ENCODE measurements at regions not wholly inside any gene's neighbourhood (a gene's known extent, or its start where the extent isn't known, plus 50 kb on each side); places are given as distances from the start of the nearest gene placed in this dataset.

GRCh38 chrX:17922303-17922702, 61.2 kb upstream of the RAI2 start:
- Histone ChIP-seq H3K79me2 (ENCODE audit: insufficient read depth, low read length) (no peaks in the 10 kb centered on the region), H3K56ac (ENCODE audit: insufficient read length, low read depth, low read length) (no peak overlapping the region), H2BK5ac (ENCODE audit: insufficient read length, low read length) (no peak overlapping the region), H2BK20ac (ENCODE audit: low read depth, low read length, poor library complexity, severe bottlenecking) (no peak overlapping the region), H3K4me2 (ENCODE audit: insufficient read depth, insufficient read length, low read length) (no peak overlapping the region), H4K8ac (replicated peaks; ENCODE audit: insufficient read length, low read depth, low read length) (no peak overlapping the region), H3K4ac (ENCODE audit: low read depth, low read length) (no peak overlapping the region), H3K27me3 (ENCODE audit: insufficient read depth, low read length) (no peaks in the 10 kb centered on the region), H3K9me3 (ENCODE audit: control insufficient read depth, low read depth, low read length) (peaks cover 47% of the 10 kb centered on the region), H3T11ph (ENCODE audit: low read length) (no peak overlapping the region), H4K91ac (ENCODE audit: insufficient read length, low read depth, low read length) (no peak overlapping the region), H2BK15ac (ENCODE audit: low read depth, low read length) (no peak overlapping the region), H2AK5ac (ENCODE audit: insufficient read length, low read length) (no peak overlapping the region), H2BK120ac (ENCODE audit: low read depth, low read length, poor library complexity, severe bottlenecking) (no peak overlapping the region), H3K9ac (ENCODE audit: extremely low read depth, insufficient read length, low read length) (no peak overlapping the region), H3K14ac (ENCODE audit: insufficient read depth, low read length) (no peak overlapping the region), H3K18ac (ENCODE audit: insufficient read length, low read depth, low read length) (no peak overlapping the region), H2BK12ac (ENCODE audit: insufficient read length, low read depth, low read length) (no peak overlapping the region), H4K5ac (ENCODE audit: insufficient read length, low read depth, low read length) (no peak overlapping the region), H3K23ac (ENCODE audit: insufficient read length, low read depth, low read length) (no peak overlapping the region), H4K20me1 (ENCODE audit: control insufficient read depth, insufficient read depth, insufficient read length) (no peaks in the 10 kb centered on the region), H3K23me2 (ENCODE audit: insufficient read length, low read depth, low read length, poor library complexity, severe bottlenecking) (no peaks in the 10 kb centered on the region), H3K79me1 (ENCODE audit: insufficient read depth, low read depth, low read length, poor library complexity, severe bottlenecking) (no peaks in the 10 kb centered on the region), H3K27ac (ENCODE audit: insufficient read length, low read depth, low read length) (no peak overlapping the region), H2AFZ (ENCODE audit: low read length) (no peak overlapping the region), H3K4me1 (ENCODE audit: insufficient read depth, low read length) (no peaks in the 10 kb centered on the region)
- Mint-ChIP-seq H3K27ac (no peak overlapping the region), H3K27me3 (ENCODE audit: low read depth) (no peaks in the 10 kb centered on the region), H3K4me3 (no peak overlapping the region), H3K36me3 (ENCODE audit: insufficient read depth in 1 of 3, low read depth in 3 of 3) (peaks cover 0 to 5% (median 0%) of the 10 kb centered on the region in 3 experiments; a peak in 5 of 7 replicates), H3K4me1 (no peaks in the 10 kb centered on the region), H3K9me3 (peaks cover 58 to 63% of the 10 kb centered on the region in 2 experiments)
- no CpG with 5 or more reads among the region's 5 CpGs for WGBS (ENCODE audit: extremely low coverage, insufficient read length, low lambda C conversion rate)
- TF ChIP-seq CTCF (conservative IDR thresholded peaks at IDR 0.05): no peak
- no peak for DNase-seq
